SK-N-SH (cell line): ENCODE measurements at regions not wholly inside any gene's neighbourhood (a gene's known extent, or its start where the extent isn't known, plus 50 kb on each side); places are given as distances from the start of the nearest gene placed in this dataset.

Experiments used
- CTCF ChIA-PET: fragments of 300-600, 350-600 bp; formaldehyde crosslinking; extraction: SDS; loops from one replicate; lab custom pipeline; 2021; lab: Yijun Ruan, JAX
- POLR2A ChIA-PET: fragments of 350-600 bp; sonication (Branson Sonifier 250); formaldehyde crosslinking; extraction: SDS; loops from one replicate; lab custom pipeline; 2020; ENCODE audit warnings: antibody characterized with exemption, inconsistent platforms; lab: Yijun Ruan, JAX
- DNase-seq: peaks from one replicate; pipeline ENCODE4 v3.0.0; 2012
- H2AFZ ChIP-seq: fragments of 200-600 bp; sonication (generic); 2 replicates; pipeline ENCODE4 v1.8.1; 2016; ENCODE audit warnings: antibody characterized with exemption, mild to moderate bottlenecking, low read depth
- H3F3A ChIP-seq: fragments of 200-600 bp; sonication (generic); replicated peaks from 2 replicates; pipeline ENCODE3; 2016; ENCODE audit warnings: antibody characterized with exemption, mild to moderate bottlenecking; ENCODE audit not compliant: insufficient read depth
- H3K27ac ChIP-seq, 2 experiments: fragments of 200-500 bp in 1 of 2; fragments of 200-600 bp in 1 of 2; sonication (Bioruptor generic) in 1 of 2; sonication (generic), shearing (Covaris generic) in 1 of 2; 2 replicates each; pipeline versions ENCODE4 v1.5.1 to v1.6.1; 2014 to 2016; ENCODE audit warnings: low read depth in 2 of 2, inconsistent platforms in 1 of 2, low read length in 1 of 2, mild to moderate bottlenecking in 1 of 2, mixed read lengths in 1 of 2
- H3K27me3 ChIP-seq: fragments of 200-600 bp; sonication (generic), shearing (Covaris generic); 2 replicates; pipeline ENCODE4 v1.6.1; 2016; ENCODE audit warnings: mixed run types; ENCODE audit not compliant: insufficient read depth
- H3K36me3 ChIP-seq, 2 experiments: fragments of 200-500 bp in 1 of 2; fragments of 200-600 bp in 1 of 2; sonication (Bioruptor generic) in 1 of 2; sonication (generic) in 1 of 2; replicated peaks in 1 of 2; 2 replicates each; pipeline versions ENCODE3 to v1.5.1; 2014 to 2016; ENCODE audit warnings: low read length in 1 of 2, mild to moderate bottlenecking in 1 of 2; ENCODE audit not compliant: insufficient read depth in 2 of 2, control insufficient read depth in 1 of 2
- H3K4me1 ChIP-seq, 2 experiments: fragments of 200-500 bp in 1 of 2; fragments of 200-600 bp in 1 of 2; sonication (Bioruptor generic) in 1 of 2; sonication (generic), shearing (Covaris generic) in 1 of 2; 2 replicates each; pipeline versions ENCODE4 v1.5.1 to v1.6.1; 2014 to 2016; ENCODE audit warnings: low read depth in 1 of 2, low read length in 1 of 2, mixed run types in 1 of 2; ENCODE audit not compliant: insufficient read depth in 2 of 2, control insufficient read depth in 1 of 2
- H3K4me2 ChIP-seq: fragments of 200-600 bp; sonication (generic), shearing (Covaris generic); 2 replicates; pipeline ENCODE4 v1.6.1; 2017; ENCODE audit warnings: mixed run types
- H3K4me3 ChIP-seq, 2 experiments: fragments of 200-500 bp in 1 of 2; fragments of 200-600 bp in 1 of 2; sonication (Bioruptor generic) in 1 of 2; sonication (generic), shearing (Covaris generic) in 1 of 2; 2 replicates each; pipeline versions ENCODE4 v1.5.1 to v1.8.1; 2014 to 2016; ENCODE audit warnings: low read depth in 2 of 2, inconsistent platforms in 1 of 2, low read length in 1 of 2, mild to moderate bottlenecking in 1 of 2, mixed read lengths in 1 of 2, moderate library complexity in 1 of 2
- H3K79me2 ChIP-seq: fragments of 200-600 bp; sonication (generic); 2 replicates; pipeline ENCODE4 v1.8.1; 2017; ENCODE audit warnings: mild to moderate bottlenecking; ENCODE audit not compliant: insufficient read depth
- H3K9ac ChIP-seq: fragments of 200-600 bp; sonication (generic); 2 replicates; pipeline ENCODE4 v1.6.1; 2017; ENCODE audit warnings: mixed run types
- H3K9me2 ChIP-seq: fragments of 200-600 bp; sonication (generic); 2 replicates; pipeline ENCODE4 v1.6.1; 2017; ENCODE audit warnings: mixed run types
- H3K9me3 ChIP-seq: fragments of 200-600 bp; sonication (generic); 2 replicates; pipeline ENCODE4 v1.6.1; 2017; ENCODE audit warnings: mixed run types, mild to moderate bottlenecking, moderate library complexity
- H4K20me1 ChIP-seq: fragments of 200-600 bp; sonication (generic); 2 replicates; pipeline ENCODE4 v1.6.1; 2017; ENCODE audit warnings: mild to moderate bottlenecking, mixed run types; ENCODE audit not compliant: insufficient read depth
- CHD2 ChIP-seq: fragments of 150-350 bp; IDR thresholded peaks from 2 replicates; pipeline ENCODE4 v1.6.1; 2018; ENCODE audit warnings: low read length; ENCODE audit not compliant: partially characterized antibody
- EZH2phosphoT487 ChIP-seq: fragments of 200-600 bp; sonication (generic); IDR thresholded peaks from 2 replicates; pipeline ENCODE4 v1.6.1; 2017; ENCODE audit warnings: low read depth, mixed run types, mild to moderate bottlenecking, antibody characterized with exemption, moderate library complexity, borderline replicate concordance
- FOXJ3 ChIP-seq: sonication (generic); formaldehyde crosslinking; IDR thresholded peaks from 2 replicates; pipeline ENCODE4 v1.5.1; 2020; ENCODE audit warnings: mild to moderate bottlenecking, missing genetic modification reagents
- FOXM1 ChIP-seq: IDR thresholded peaks from 2 replicates; pipeline ENCODE4 v1.4.0; 2012; ENCODE audit warnings: low read depth, mild to moderate bottlenecking
- MEF2A ChIP-seq: IDR thresholded peaks from 2 replicates; pipeline ENCODE4 v1.4.0; 2012; ENCODE audit warnings: low read depth, borderline replicate concordance
- MXI1 ChIP-seq: IDR thresholded peaks from 2 replicates; pipeline ENCODE4 v1.6.1; 2012; ENCODE audit warnings: mild to moderate bottlenecking, low read depth, low read length, improper control_type of control experiment
- RAD21 ChIP-seq: IDR thresholded peaks from 2 replicates; pipeline ENCODE4 v1.6.1; 2012; ENCODE audit warnings: mild to moderate bottlenecking, low read length
- RCOR1 ChIP-seq: fragments of 150-350 bp; IDR thresholded peaks from 2 replicates; pipeline ENCODE4 v1.6.1; 2017; ENCODE audit warnings: antibody characterized with exemption, low read length
- REST ChIP-seq: IDR thresholded peaks from 2 replicates; pipeline ENCODE4 v1.6.1; 2012; ENCODE audit warnings: mild to moderate bottlenecking, low read depth, low read length, moderate library complexity
- SMC3 ChIP-seq: IDR thresholded peaks from 2 replicates; pipeline ENCODE4 v1.6.1; 2012; ENCODE audit warnings: low read depth, low read length, improper control_type of control experiment
- TAF1 ChIP-seq: IDR thresholded peaks from 2 replicates; pipeline ENCODE4 v1.6.1; 2012; ENCODE audit warnings: low read depth, mild to moderate bottlenecking, low read length, moderate library complexity, borderline replicate concordance
- TCF12 ChIP-seq: IDR thresholded peaks from 2 replicates; pipeline ENCODE4 v1.4.0; 2012
- USF2 ChIP-seq: fragments of 150-350 bp; IDR thresholded peaks from 2 replicates; pipeline ENCODE4 v1.6.1; 2017; ENCODE audit warnings: antibody characterized with exemption, low read length, low read depth, borderline replicate concordance
- YY1 ChIP-seq: IDR thresholded peaks from 2 replicates; pipeline ENCODE4 v1.4.0; 2012; ENCODE audit warnings: low read depth, mild to moderate bottlenecking
- WGBS: methylation state at CpG from one replicate; pipeline ENCODE4 v1.1.6; 2017; ENCODE audit warnings: low lambda C conversion rate; 5-methylcytosine and 5-hydroxymethylcytosine counted together
- TF ChIP-seq, protein P1 (sequence below): IDR thresholded peaks from 2 replicates; pipeline ENCODE4 v1.4.0; 2012; ENCODE audit warnings: low read depth, borderline replicate concordance
- TF ChIP-seq, protein P2 (sequence below): IDR thresholded peaks from 2 replicates; pipeline ENCODE4 v1.4.0; 2012; ENCODE audit warnings: low read depth, borderline replicate concordance

- TF ChIP-seq, protein P1, sequence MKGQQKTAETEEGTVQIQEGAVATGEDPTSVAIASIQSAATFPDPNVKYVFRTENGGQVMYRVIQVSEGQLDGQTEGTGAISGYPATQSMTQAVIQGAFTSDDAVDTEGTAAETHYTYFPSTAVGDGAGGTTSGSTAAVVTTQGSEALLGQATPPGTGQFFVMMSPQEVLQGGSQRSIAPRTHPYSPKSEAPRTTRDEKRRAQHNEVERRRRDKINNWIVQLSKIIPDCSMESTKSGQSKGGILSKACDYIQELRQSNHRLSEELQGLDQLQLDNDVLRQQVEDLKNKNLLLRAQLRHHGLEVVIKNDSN = no peak
- TF ChIP-seq, all 33 proteins: peak for 0
These were observed 81.8 kb upstream of the CCL2 start (continued) for GRCh38 chr17:34173241-34173640.

DNA sequence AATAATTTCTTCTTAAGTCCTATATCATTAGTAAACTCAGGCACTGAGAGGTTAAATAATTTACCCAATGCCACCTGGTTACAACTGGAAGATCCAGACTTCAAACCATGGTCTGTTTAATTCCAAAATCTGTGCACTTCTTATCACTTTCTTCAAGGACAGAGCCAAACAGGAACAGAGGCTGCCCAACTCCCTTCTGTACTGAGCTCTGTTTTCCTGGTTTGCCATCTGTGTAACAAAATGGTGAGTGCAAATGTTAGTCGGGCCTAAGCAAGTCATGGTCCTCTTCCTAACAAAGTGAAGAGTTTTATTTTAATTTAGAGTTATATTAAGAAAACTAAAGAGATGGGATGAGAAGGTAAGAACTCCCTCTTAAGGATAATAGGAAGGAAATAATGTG lies 80.6 kb upstream of the CCL2 start:
- Histone ChIP-seq H2AFZ (no peak overlapping the region), H3K4me2 (no peak overlapping the region), H3K9me2 (no peaks in the 10 kb centered on the region), H3K9me3 (no peaks in the 10 kb centered on the region), H4K20me1 (no peaks in the 10 kb centered on the region), H3K4me1 (no peaks in the 10 kb centered on the region), H3K4me3 (no peak overlapping the region), H3K27ac (no peak overlapping the region), H3K79me2 (no peaks in the 10 kb centered on the region), H3K36me3 (no peaks in the 10 kb centered on the region), H3K27me3 (no peaks in the 10 kb centered on the region), H3K9ac (no peak overlapping the region), H3F3A (no peaks in the 10 kb centered on the region)
- no peak for DNase-seq
- CTCF ChIA-PET = interaction anchor here (1.7 to 1.9 kb wide), 2 partner anchors 26 to 187 kb away, joined by 5 to 13 read pairs; no protein-coding TSS in a partner anchor
- POLR2A ChIA-PET = no interaction called here
- TF ChIP-seq REST (no peak), RAD21 (no peak), CHD2 (no peak), MEF2A (no peak), YY1 (no peak), TCF12 (no peak), SMC3 (no peak), RCOR1 (no peak), EZH2phosphoT487 (no peak), FOXM1 (no peak), MXI1 (no peak), FOXJ3 (CRISPR knock-in tag) (no peak), TAF1 (no peak), USF2 (no peak)
- TF ChIP-seq, protein P2, sequence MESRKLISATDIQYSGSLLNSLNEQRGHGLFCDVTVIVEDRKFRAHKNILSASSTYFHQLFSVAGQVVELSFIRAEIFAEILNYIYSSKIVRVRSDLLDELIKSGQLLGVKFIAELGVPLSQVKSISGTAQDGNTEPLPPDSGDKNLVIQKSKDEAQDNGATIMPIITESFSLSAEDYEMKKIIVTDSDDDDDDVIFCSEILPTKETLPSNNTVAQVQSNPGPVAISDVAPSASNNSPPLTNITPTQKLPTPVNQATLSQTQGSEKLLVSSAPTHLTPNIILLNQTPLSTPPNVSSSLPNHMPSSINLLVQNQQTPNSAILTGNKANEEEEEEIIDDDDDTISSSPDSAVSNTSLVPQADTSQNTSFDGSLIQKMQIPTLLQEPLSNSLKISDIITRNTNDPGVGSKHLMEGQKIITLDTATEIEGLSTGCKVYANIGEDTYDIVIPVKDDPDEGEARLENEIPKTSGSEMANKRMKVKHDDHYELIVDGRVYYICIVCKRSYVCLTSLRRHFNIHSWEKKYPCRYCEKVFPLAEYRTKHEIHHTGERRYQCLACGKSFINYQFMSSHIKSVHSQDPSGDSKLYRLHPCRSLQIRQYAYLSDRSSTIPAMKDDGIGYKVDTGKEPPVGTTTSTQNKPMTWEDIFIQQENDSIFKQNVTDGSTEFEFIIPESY = no peak
- WGBS = 3% methylated on average over 1 of the region's 1 CpG
